Suprapubic skin (tissue), 4 donors: ENCODE measurements at regions not wholly inside any gene's neighbourhood (a gene's known extent, or its start where the extent isn't known, plus 50 kb on each side); places are given as distances from the start of the nearest gene placed in this dataset.

ENCODE experiments used
- DNase-seq, 2 donors: peaks; one replicate each; pipeline ENCODE4 v3.0.0-alpha.2; 2019; ENCODE audit warnings: low spot score in 2 of 2
- H3K27ac ChIP-seq: fragments of 200-600 bp; sonication (generic); one replicate; pipeline ENCODE4 v1.5.1; 2019
- H3K27me3 ChIP-seq: fragments of 200-600 bp; sonication (generic); one replicate; pipeline ENCODE4 v1.5.1; 2019
- H3K36me3 ChIP-seq: fragments of 200-600 bp; sonication (generic); one replicate; pipeline ENCODE4 v1.5.1; 2019
- H3K4me1 ChIP-seq: fragments of 200-600 bp; sonication (generic); one replicate; pipeline ENCODE4 v1.5.1; 2019
- H3K4me3 ChIP-seq: fragments of 200-600 bp; sonication (generic); one replicate; pipeline ENCODE4 v1.5.1; 2019; ENCODE audit warnings: mild to moderate bottlenecking
- H3K9me3 ChIP-seq: fragments of 200-600 bp; sonication (generic); one replicate; pipeline ENCODE4 v1.5.1; 2019
- CTCF ChIP-seq, 2 donors: fragments of 200-600 bp in 1 of 2; fragments of 450-650 bp in 1 of 2; sonication (generic) in 1 of 2; IDR thresholded peaks; one replicate each; pipeline ENCODE4 v1.5.1; 2016 to 2019; ENCODE audit warnings: antibody characterized with exemption in 2 of 2, mild to moderate bottlenecking in 1 of 2, moderate library complexity in 1 of 2
- EP300 ChIP-seq: sonication (generic); formaldehyde crosslinking; IDR thresholded peaks from one replicate; pipeline ENCODE4 v1.6.1; 2017; ENCODE audit warnings: antibody characterized with exemption
- POLR2A ChIP-seq, 2 donors: fragments of 450-650 bp; IDR thresholded peaks; one replicate each; pipeline ENCODE4 v1.6.1; 2017; ENCODE audit warnings: antibody characterized with exemption in 2 of 2, mild to moderate bottlenecking in 2 of 2, moderate library complexity in 2 of 2
- POLR2AphosphoS5 ChIP-seq, 3 donors: sonication (generic); formaldehyde crosslinking; IDR thresholded peaks; one replicate each; pipeline ENCODE4 v1.6.1; 2017; ENCODE audit warnings: antibody characterized with exemption in 3 of 3
- WGBS: methylation state at CpG from one replicate; pipeline ENCODE4 v1.1.5; 2018; 5-methylcytosine and 5-hydroxymethylcytosine counted together

DNA sequence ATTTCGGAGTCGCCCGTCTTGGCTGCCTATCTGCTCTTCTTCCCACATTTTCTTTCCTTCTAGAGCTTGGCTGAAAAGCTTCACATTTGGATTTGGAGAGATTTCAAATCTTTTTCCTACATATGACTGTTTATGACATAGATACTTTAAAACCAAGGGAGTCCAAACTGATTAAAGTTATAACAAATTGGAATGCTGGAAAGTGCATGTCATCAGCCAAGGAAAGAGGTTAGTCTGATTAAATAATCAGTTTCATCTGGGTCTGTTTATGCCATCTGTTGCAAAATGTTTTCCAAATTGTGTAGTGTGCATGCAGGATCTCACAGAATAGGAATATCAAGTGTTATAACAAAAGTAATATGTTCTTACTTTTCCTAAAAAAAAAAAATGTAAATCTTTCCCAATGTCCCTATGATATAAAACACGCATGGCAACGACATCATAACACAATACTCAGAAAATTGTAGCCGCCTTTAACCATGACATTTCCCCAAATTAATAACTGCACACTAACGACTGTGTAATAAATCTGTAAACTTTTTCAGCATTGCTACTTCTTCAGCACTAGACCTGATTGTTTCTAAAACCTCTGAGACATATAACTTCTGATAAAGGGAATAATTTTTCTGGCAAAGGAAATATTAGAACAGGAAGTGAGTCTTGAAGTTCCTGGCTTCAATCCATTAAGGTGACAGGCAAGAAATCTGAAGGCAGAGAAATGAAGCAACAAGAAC, 230.2 kb upstream of the FOXQ1 start:
- 24% methylated on average over 7 of the region's 7 CpGs for WGBS
- Histone ChIP-seq H3K27me3 (no peaks in the 10 kb centered on the region), H3K27ac (peak overlapping the region; percentile 35), H3K4me3 (no peak overlapping the region), H3K4me1 (peaks cover 22% of the 10 kb centered on the region), H3K36me3 (no peaks in the 10 kb centered on the region), H3K9me3 (no peaks in the 10 kb centered on the region)
- TF ChIP-seq POLR2A (IDR thresholded peaks at IDR 0.05) (no peak), POLR2AphosphoS5 (IDR thresholded peaks at IDR 0.05) (no peak), CTCF (IDR thresholded peaks at IDR 0.05) (no peak), EP300 (no peak)
- no peak for DNase-seq

GRCh38 chr6:1080453-1081337, 231.2 kb upstream of the FOXQ1 start:
- Histone ChIP-seq H3K27me3 (no peaks in the 10 kb centered on the region), H3K4me1 (peaks cover 22% of the 10 kb centered on the region), H3K9me3 (no peaks in the 10 kb centered on the region), H3K36me3 (no peaks in the 10 kb centered on the region), H3K27ac (no peak overlapping the region), H3K4me3 (no peak overlapping the region)
- no peak for TF ChIP-seq POLR2AphosphoS5 (IDR thresholded peaks at IDR 0.05)
- TF ChIP-seq POLR2A (IDR thresholded peaks at IDR 0.05): no peak
- 92% methylated on average over 33 of the region's 34 CpGs for WGBS
- no peak for DNase-seq

DNA sequence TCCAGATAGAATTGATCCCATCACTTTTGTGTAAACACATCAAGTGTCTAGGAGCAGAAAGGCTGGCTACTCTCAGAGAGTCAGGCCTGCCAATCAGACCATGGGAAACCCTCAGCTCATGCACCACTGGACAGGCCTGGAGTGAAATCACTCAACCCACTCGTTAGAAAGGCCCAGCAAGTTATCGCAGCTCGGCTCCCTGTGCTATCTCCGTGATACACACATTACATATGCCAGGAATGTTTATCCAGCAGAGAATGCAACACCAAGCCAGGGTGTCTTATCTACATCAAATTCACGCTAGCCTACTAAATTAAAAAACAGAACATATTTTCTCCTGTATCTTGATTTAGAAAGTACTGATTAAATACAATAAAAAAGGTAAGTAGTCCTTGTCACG, 232.4 kb upstream of the FOXQ1 start:
- TF ChIP-seq POLR2AphosphoS5 (IDR thresholded peaks at IDR 0.05): no peak
- TF ChIP-seq CTCF (IDR thresholded peaks at IDR 0.05): no peak
- TF ChIP-seq POLR2A (IDR thresholded peaks at IDR 0.05): no peak
- TF ChIP-seq EP300: no peak
- no peak for DNase-seq

DNA sequence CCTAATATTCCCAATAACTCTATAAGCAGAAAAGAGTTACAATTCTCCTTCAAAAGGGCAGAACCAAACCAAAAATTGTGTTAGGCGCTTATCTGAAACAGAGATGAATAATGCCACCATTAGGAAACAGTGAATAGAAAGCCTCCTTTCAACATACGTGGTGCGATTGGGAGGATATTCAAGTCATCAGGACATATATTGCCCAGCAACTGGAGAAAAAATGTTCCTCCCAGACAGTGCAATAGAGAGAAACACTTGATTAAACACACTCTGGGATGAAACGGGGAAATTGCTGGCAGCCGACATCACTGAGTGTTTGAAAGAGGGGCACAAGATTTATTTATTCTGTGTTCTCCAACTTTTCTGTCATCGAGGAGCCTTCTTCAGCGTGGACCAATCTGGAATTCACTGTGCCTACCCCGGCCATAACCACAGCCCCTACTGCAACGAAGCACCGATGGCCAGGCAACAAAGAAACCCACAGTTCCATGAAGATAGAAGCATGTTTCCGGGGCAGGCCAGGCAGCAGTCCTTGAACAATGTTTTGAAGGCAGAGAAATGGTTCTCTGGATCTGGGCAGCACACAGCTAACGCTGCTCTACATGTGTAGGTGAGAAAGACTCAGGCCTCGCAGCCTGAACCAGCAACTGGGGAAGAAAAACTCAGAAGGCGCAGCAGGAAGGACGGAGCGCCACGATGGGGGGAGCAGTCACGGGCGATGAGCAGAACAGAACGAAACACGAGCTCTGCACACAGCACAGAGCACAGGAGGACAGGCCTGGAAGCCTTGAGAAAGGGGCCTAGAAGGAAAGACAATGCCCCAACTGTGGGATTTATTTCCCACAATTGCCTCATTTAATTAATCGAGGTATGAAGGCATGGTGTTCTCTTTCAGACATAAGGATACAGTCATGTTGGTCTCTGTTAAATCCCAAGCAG, 234.2 kb upstream of the FOXQ1 start:
- 92% methylated on average over 22 of the region's 22 CpGs for WGBS
- TF ChIP-seq CTCF (IDR thresholded peaks at IDR 0.05): no peak
- no peak for TF ChIP-seq POLR2AphosphoS5 (IDR thresholded peaks at IDR 0.05)
- TF ChIP-seq POLR2A (IDR thresholded peaks at IDR 0.05): no peak
- TF ChIP-seq EP300: no peak
- DNase-seq: no peak
- H3K27ac ChIP-seq: no peak overlapping the region
- peaks cover 14% of the 10 kb centered on the region for H3K4me1 ChIP-seq
- no peaks in the 10 kb centered on the region for H3K9me3 ChIP-seq
- no peaks in the 10 kb centered on the region for H3K36me3 ChIP-seq
- no peak overlapping the region for H3K4me3 ChIP-seq
- no peaks in the 10 kb centered on the region for H3K27me3 ChIP-seq

More for the DNA sequence above, 232.4 kb upstream of the FOXQ1 start:
- Histone ChIP-seq H3K27ac (no peak overlapping the region), H3K27me3 (no peaks in the 10 kb centered on the region), H3K9me3 (no peaks in the 10 kb centered on the region), H3K4me1 (peaks cover 22% of the 10 kb centered on the region), H3K4me3 (no peak overlapping the region), H3K36me3 (no peaks in the 10 kb centered on the region)
- 82% methylated on average over 6 of the region's 6 CpGs for WGBS
